Right lobe of liver (tissue), 4 donors: ENCODE measurements at regions not wholly inside any gene's neighbourhood (a gene's known extent, or its start where the extent isn't known, plus 50 kb on each side); places are given as distances from the start of the nearest gene placed in this dataset.

Source experiments
- CTCF ChIP-seq, 4 donors: fragments of 200-600 bp in 3 of 4; fragments of 450-650 bp in 1 of 4; IDR thresholded peaks; one replicate each; pipeline versions ENCODE4 v1.5.1 to v1.8.0; 2016 to 2022; ENCODE audit warnings: antibody characterized with exemption in 4 of 4, mild to moderate bottlenecking in 2 of 4
- POLR2A ChIP-seq: fragments of 450-650 bp; IDR thresholded peaks from one replicate; pipeline ENCODE4 v1.6.1; 2017; ENCODE audit warnings: antibody characterized with exemption, mild to moderate bottlenecking
- donor health status: DM: no; HTN: no; CAD: no.
- donor health status: DM: no; HTN: no; CAD: no.
- donor health status: DM: no; HTN: yes; CAD: no.

- TF ChIP-seq POLR2A (no peak), CTCF (IDR thresholded peaks at IDR 0.05) (no peak)
These were observed 626.2 kb upstream of the SETBP1 start for GRCh38 chr18:44054514-44054913.
